WTC11 (cell line): ENCODE measurements at regions not wholly inside any gene's neighbourhood (a gene's known extent, or its start where the extent isn't known, plus 50 kb on each side); places are given as distances from the start of the nearest gene placed in this dataset.

Experiments
- CTCF ChIP-seq: fragments of 200-600 bp; IDR thresholded peaks from 2 replicates; pipeline ENCODE4 v1.8.0; 2022; ENCODE audit warnings: antibody characterized with exemption
- MAX ChIP-seq: sonication (generic); formaldehyde crosslinking; IDR thresholded peaks from 2 replicates; pipeline ENCODE4 v1.8.0; 2022; ENCODE audit warnings: mild to moderate bottlenecking, missing genetic modification reagents
- SP1 ChIP-seq: sonication (generic); formaldehyde crosslinking; conservative IDR thresholded peaks from 2 replicates; pipeline ENCODE4 v1.8.1; 2022; ENCODE audit warnings: missing genetic modification reagents
- TCF7 ChIP-seq: sonication (generic); formaldehyde crosslinking; IDR thresholded peaks from 2 replicates; pipeline ENCODE4 v1.8.0; 2022; ENCODE audit warnings: mild to moderate bottlenecking, low read depth, missing genetic modification reagents, moderate library complexity
- USF2 ChIP-seq: sonication (generic); formaldehyde crosslinking; IDR thresholded peaks from 2 replicates; pipeline ENCODE4 v1.8.1; 2023; ENCODE audit warnings: mild to moderate bottlenecking, missing genetic modification reagents, moderate library complexity

- TF ChIP-seq CTCF (no peak), TCF7 (CRISPR knock-in tag) (no peak), SP1 (CRISPR knock-in tag) (no peak), MAX (CRISPR knock-in tag) (no peak), USF2 (CRISPR knock-in tag) (no peak)
Observed at GRCh38 chr3:157823050-157823449, 283.2 kb downstream of the SHOX2 start.
